WTC11 (cell line): ENCODE measurements at regions not wholly inside any gene's neighbourhood (a gene's known extent, or its start where the extent isn't known, plus 50 kb on each side); places are given as distances from the start of the nearest gene placed in this dataset.

Experiments
- ATAC-seq: fragments of 200-7000 bp; cut with Tn5 transposase; 2 replicates; pipeline ENCODE4 v1.10.0; 2021; ENCODE audit warnings: mild to moderate bottlenecking, moderate library complexity
- CTCF ChIA-PET: fragments of 300-600 bp; sonication (Branson Sonifier 250); formaldehyde crosslinking; loops from one replicate; lab custom pipeline; 2021; ENCODE audit warnings: antibody characterized with exemption; lab: Charles Lee
- POLR2A ChIA-PET: fragments of 350-600 bp; sonication (Branson Sonifier 250); formaldehyde crosslinking; loops from one replicate; lab custom pipeline; 2021; ENCODE audit warnings: antibody characterized with exemption; lab: Charles Lee
- DNase-seq: peaks from one replicate; pipeline ENCODE4 v3.0.0; 2021; ENCODE audit warnings: low spot score
- H3K27ac Mint-ChIP-seq: 2 replicates; pipeline ENCODE4 v1.8.0; 2021; ENCODE audit warnings: mixed read lengths
- H3K27me3 Mint-ChIP-seq: 2 replicates; pipeline ENCODE4 v1.8.0; 2021; ENCODE audit warnings: low read depth, mild to moderate bottlenecking, moderate library complexity, mixed read lengths
- H3K36me3 Mint-ChIP-seq: 2 replicates; pipeline ENCODE4 v1.8.0; 2021; ENCODE audit warnings: mixed read lengths
- H3K4me1 Mint-ChIP-seq: 2 replicates; pipeline ENCODE4 v1.8.0; 2022; ENCODE audit warnings: mixed read lengths
- H3K4me3 Mint-ChIP-seq: 2 replicates; pipeline ENCODE4 v1.8.0; 2021; ENCODE audit warnings: mild to moderate bottlenecking, moderate library complexity, mixed read lengths
- H3K9me3 Mint-ChIP-seq: 2 replicates; pipeline ENCODE4 v1.8.0; 2021; ENCODE audit warnings: mixed read lengths
- CREB1 ChIP-seq: sonication (generic); formaldehyde crosslinking; IDR thresholded peaks from 2 replicates; pipeline ENCODE4 v1.8.0; 2023; ENCODE audit warnings: mild to moderate bottlenecking, missing genetic modification reagents
- CREM ChIP-seq: sonication (generic); formaldehyde crosslinking; IDR thresholded peaks from 2 replicates; pipeline ENCODE4 v1.8.1; 2022; ENCODE audit warnings: mild to moderate bottlenecking, missing genetic modification reagents, moderate library complexity
- CTCF ChIP-seq: fragments of 200-600 bp; IDR thresholded peaks from 2 replicates; pipeline ENCODE4 v1.8.0; 2022; ENCODE audit warnings: antibody characterized with exemption
- ERG ChIP-seq: fragments of 250-450 bp; sonication (Bioruptor Pico); IDR thresholded peaks from 2 replicates; pipeline ENCODE4 v1.8.0; 2021; ENCODE audit warnings: mild to moderate bottlenecking
- ESRRA ChIP-seq: sonication (generic); formaldehyde crosslinking; IDR thresholded peaks from 2 replicates; pipeline ENCODE4 v1.8.1; 2022; ENCODE audit warnings: mild to moderate bottlenecking, missing genetic modification reagents, borderline replicate concordance
- ETV6 ChIP-seq: sonication (generic); formaldehyde crosslinking; IDR thresholded peaks from 2 replicates; pipeline ENCODE4 v1.8.1; 2022; ENCODE audit warnings: mild to moderate bottlenecking, missing genetic modification reagents
- FOXP1 ChIP-seq: sonication (generic); formaldehyde crosslinking; IDR thresholded peaks from 2 replicates; pipeline ENCODE4 v1.8.0; 2022; ENCODE audit warnings: missing genetic modification reagents, mild to moderate bottlenecking, moderate library complexity, borderline replicate concordance
- FOXP4 ChIP-seq: sonication (generic); formaldehyde crosslinking; IDR thresholded peaks from 2 replicates; pipeline ENCODE4 v1.8.0; 2022; ENCODE audit warnings: mild to moderate bottlenecking, missing genetic modification reagents
- GTF2I ChIP-seq: fragments of 250-450 bp; sonication (Bioruptor Pico); conservative IDR thresholded peaks from 2 replicates; pipeline ENCODE4 v1.4.0; 2021; ENCODE audit warnings: mild to moderate bottlenecking
- HMGA2 ChIP-seq: fragments of 250-450 bp; sonication (Bioruptor Pico); IDR thresholded peaks from 2 replicates; pipeline ENCODE4 v1.4.0; 2021; ENCODE audit warnings: mild to moderate bottlenecking, moderate library complexity
- IRF1 ChIP-seq: sonication (generic); formaldehyde crosslinking; IDR thresholded peaks from 2 replicates; pipeline ENCODE4 v1.8.0; 2023; ENCODE audit warnings: missing genetic modification reagents
- MYBL2 ChIP-seq: sonication (generic); formaldehyde crosslinking; IDR thresholded peaks from 2 replicates; pipeline ENCODE4 v1.8.1; 2023; ENCODE audit warnings: mild to moderate bottlenecking, moderate library complexity, missing genetic modification reagents
- NFE2L1 ChIP-seq: sonication (generic); formaldehyde crosslinking; IDR thresholded peaks from 2 replicates; pipeline ENCODE4 v1.8.1; 2023; ENCODE audit warnings: missing genetic modification reagents
- NR2C2 ChIP-seq: sonication (generic); formaldehyde crosslinking; IDR thresholded peaks from 2 replicates; pipeline ENCODE4 v1.8.0; 2022; ENCODE audit warnings: mild to moderate bottlenecking, missing genetic modification reagents
- PRRX2 ChIP-seq: fragments of 250-450 bp; sonication (Bioruptor Pico); IDR thresholded peaks from 2 replicates; pipeline ENCODE4 v1.8.0; 2021; ENCODE audit warnings: mild to moderate bottlenecking
- SMAD3 ChIP-seq: sonication (generic); formaldehyde crosslinking; IDR thresholded peaks from 2 replicates; pipeline ENCODE4 v1.8.0; 2022; ENCODE audit warnings: missing genetic modification reagents, mild to moderate bottlenecking, borderline replicate concordance
- STAT6 ChIP-seq: sonication (generic); formaldehyde crosslinking; conservative IDR thresholded peaks from 2 replicates; pipeline ENCODE4 v1.8.1; 2023; ENCODE audit warnings: mild to moderate bottlenecking, low read depth, missing genetic modification reagents, moderate library complexity
- ZNF425 ChIP-seq: fragments of 250-450 bp; sonication (Bioruptor Pico); conservative IDR thresholded peaks from 2 replicates; pipeline ENCODE4 v1.9.0; 2021; ENCODE audit warnings: mild to moderate bottlenecking
- ZNF512 ChIP-seq: sonication (generic); formaldehyde crosslinking; IDR thresholded peaks from 2 replicates; pipeline ENCODE4 v1.8.1; 2022; ENCODE audit warnings: missing genetic modification reagents, borderline replicate concordance

- Mint-ChIP-seq H3K36me3 (peaks cover 18% of the 10 kb centered on the region), H3K27ac (no peak overlapping the region), H3K4me1 (peaks cover 9% of the 10 kb centered on the region; the same call in 1 of the 2 replicates), H3K27me3 (no peaks in the 10 kb centered on the region), H3K9me3 (peaks cover 35% of the 10 kb centered on the region), H3K4me3 (no peak overlapping the region)
- TF ChIP-seq ZNF512 (CRISPR knock-in tag) (no peak), ETV6 (CRISPR knock-in tag) (no peak), IRF1 (no peak), NFE2L1 (CRISPR knock-in tag) (no peak), FOXP1 (CRISPR knock-in tag) (no peak), MYBL2 (CRISPR knock-in tag) (no peak), CREB1 (CRISPR knock-in tag) (no peak), ZNF425 (CRISPR knock-in tag) (no peak), SMAD3 (CRISPR knock-in tag) (no peak), PRRX2 (CRISPR knock-in tag) (no peak), HMGA2 (CRISPR knock-in tag) (no peak), ESRRA (CRISPR knock-in tag) (no peak), STAT6 (no peak), NR2C2 (CRISPR knock-in tag) (no peak), ERG (CRISPR knock-in tag) (no peak), CTCF (no peak), CREM (CRISPR knock-in tag) (no peak), GTF2I (no peak), FOXP4 (CRISPR knock-in tag) (no peak)
- ChIA-PET POLR2A (no interaction called here), CTCF (no interaction called here)
- ATAC-seq (no peak), DNase-seq (no peak)
Measured at GRCh38 chr15:31824024-31824423, 206.3 kb upstream of the CHRNA7 start.
